ENCODE measurements at regions not wholly inside any gene's neighbourhood (a gene's known extent, or its start where the extent isn't known, plus 50 kb on each side); places are given as distances from the start of the nearest gene placed in this dataset.

- TF ChIP-seq CTCF (IDR thresholded peaks at IDR 0.05; ENCODE audit: insufficient read depth, low read length, poor library complexity, severe bottlenecking) (no peak), EZH2phosphoT487 (conservative IDR thresholded peaks at IDR 0.05; ENCODE audit: low read length) (no peak)
Observed at GRCh38 chr3:5330152-5330810, 142.8 kb downstream of the EDEM1 start.
